Aorta (tissue), 5 donors: ENCODE measurements at regions not wholly inside any gene's neighbourhood (a gene's known extent, or its start where the extent isn't known, plus 50 kb on each side); places are given as distances from the start of the nearest gene placed in this dataset.
A peak's percentile ranks its signal among the peaks of the same experiment; 100 is the strongest.

Experiments
- ATAC-seq: fragments of 200-7000 bp; cut with Tn5 transposase; one replicate; pipeline ENCODE4 v1.9.1; 2022; ENCODE audit warnings: moderate library complexity; ENCODE audit not compliant: low FRiP score
- DNase-seq, 2 donors: peaks; one replicate each; pipeline ENCODE4 v3.0.0-alpha.2; 2020
- H3K27ac ChIP-seq, 2 donors: one replicate each; pipeline ENCODE4 v1.5.1; 2013; ENCODE audit warnings: low read length in 2 of 2, mild to moderate bottlenecking in 2 of 2, moderate library complexity in 2 of 2, control low read depth in 1 of 2, inconsistent platforms in 1 of 2, low read depth in 1 of 2
- H3K27me3 ChIP-seq, 2 donors: one replicate each; pipeline ENCODE4 v1.6.1; 2013; ENCODE audit warnings: control low read depth in 1 of 2, low read length in 1 of 2, mild to moderate bottlenecking in 1 of 2, moderate library complexity in 1 of 2; ENCODE audit not compliant: insufficient read depth in 2 of 2, control insufficient read depth in 1 of 2
- H3K36me3 ChIP-seq, 2 donors: one replicate each; pipeline ENCODE4 v1.6.1; 2013; ENCODE audit warnings: control low read depth in 1 of 2, low read length in 1 of 2, mild to moderate bottlenecking in 1 of 2; ENCODE audit not compliant: insufficient read depth in 2 of 2, control insufficient read depth in 1 of 2
- H3K4me1 ChIP-seq, 2 donors: one replicate each; pipeline ENCODE4 v1.6.1; 2013; ENCODE audit warnings: low read length in 2 of 2, control low read depth in 1 of 2, mild to moderate bottlenecking in 1 of 2, moderate library complexity in 1 of 2; ENCODE audit not compliant: insufficient read depth in 2 of 2, control insufficient read depth in 1 of 2
- H3K4me3 ChIP-seq, 2 donors: one replicate each; pipeline ENCODE4 v1.5.1; 2013; ENCODE audit warnings: low read length in 2 of 2, control low read depth in 1 of 2, mild to moderate bottlenecking in 1 of 2
- H3K9me3 ChIP-seq: one replicate; pipeline ENCODE4 v1.6.1; 2013; ENCODE audit warnings: mild to moderate bottlenecking, low read length; ENCODE audit not compliant: control insufficient read depth
- WGBS, 2 donors: extraction: QIAGEN DNeasy Blood & Tissue Kit; methylation state at CpG; one replicate each; pipeline ENCODE4 v1.1.7; 2013; 5-methylcytosine and 5-hydroxymethylcytosine counted together
- intact Hi-C, 2 donors: fragments of 100-400 bp; cut with DNase I; formaldehyde crosslinking; loops; one replicate each; pipeline versions ENCODE4 v1.14.2 to v1.15.0; 2022
- donor health status: healthy with polysubstance abuse.
- donor health status: Bipolar disorder and iron deficiency.
- donor health status: DM: no; HTN: no; CAD: no.
- donor health status: DM: no; HTN: no; CAD: no.
- donor health status: DM: yes; HTN: yes; CAD: no.

DNA sequence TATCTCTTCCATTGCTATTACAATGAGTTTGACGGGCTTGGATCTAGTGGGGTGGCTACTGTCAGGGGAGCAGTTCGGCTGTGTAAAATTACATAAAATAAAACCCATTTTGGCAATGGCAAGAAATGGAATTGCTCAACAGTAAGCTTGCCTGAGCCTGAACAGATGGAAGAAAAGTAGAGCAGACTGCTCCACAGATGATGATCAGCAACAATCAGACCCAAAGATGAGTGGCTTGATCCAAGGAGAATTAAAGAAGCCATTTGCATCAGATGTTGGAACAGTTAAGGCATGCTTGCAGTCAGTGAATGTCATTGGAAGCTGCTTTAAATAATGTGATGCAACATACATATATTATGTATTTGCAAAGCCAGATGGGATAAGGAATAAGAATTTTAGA is 256.6 kb upstream of the SMIM30 start:
- no peak overlapping the region for H3K27ac ChIP-seq
- H3K4me1 ChIP-seq, result peaks cover 0 to 2% of the 10 kb centered on the region in 2 donors
- intact Hi-C loops, result no loop called here
- H3K4me3 ChIP-seq, result no peak overlapping the region
- H3K9me3 ChIP-seq, result no peaks in the 10 kb centered on the region
- ATAC-seq (peak; percentile 24), DNase-seq (no peak)
- H3K36me3 ChIP-seq, result no peaks in the 10 kb centered on the region
- 78 to 93% methylated on average over 2 of the region's 2 CpGs for WGBS, 2 donors
- no peaks in the 10 kb centered on the region for H3K27me3 ChIP-seq

- ATAC-seq, result no peak
- Histone ChIP-seq H3K27ac (no peak overlapping the region), H3K27me3 (no peaks in the 10 kb centered on the region), H3K36me3 (no peaks in the 10 kb centered on the region), H3K9me3 (no peaks in the 10 kb centered on the region), H3K4me3 (no peak overlapping the region), H3K4me1 (peaks cover 0 to 2% of the 10 kb centered on the region in 2 donors)
- 30 to 44% methylated on average over 2 of the region's 2 CpGs for WGBS, 2 donors
- DNase-seq, result no peak
- intact Hi-C loops, result no loop called here
These were observed 255.5 kb upstream of the SMIM30 start for GRCh38 chr7:113373863-113374262.

GRCh38 chr7:113371416-113372043 is 253.2 kb upstream of the SMIM30 start:
- ATAC-seq (peak; percentile 65), DNase-seq (peak in 1 of 2 donors; percentile 56)
- H3K27me3 ChIP-seq, result no peaks in the 10 kb centered on the region
- intact Hi-C loops, result no loop called here
- 12 to 34% methylated on average over 4 of the region's 4 CpGs for WGBS, 2 donors
- no peaks in the 10 kb centered on the region for H3K9me3 ChIP-seq
- no peak overlapping the region for H3K4me3 ChIP-seq
- H3K36me3 ChIP-seq, result no peaks in the 10 kb centered on the region
- peaks cover 0 to 2% of the 10 kb centered on the region in 2 donors for H3K4me1 ChIP-seq
- peak overlapping the region in 1 of 2 donors; percentile 10 for H3K27ac ChIP-seq

DNA sequence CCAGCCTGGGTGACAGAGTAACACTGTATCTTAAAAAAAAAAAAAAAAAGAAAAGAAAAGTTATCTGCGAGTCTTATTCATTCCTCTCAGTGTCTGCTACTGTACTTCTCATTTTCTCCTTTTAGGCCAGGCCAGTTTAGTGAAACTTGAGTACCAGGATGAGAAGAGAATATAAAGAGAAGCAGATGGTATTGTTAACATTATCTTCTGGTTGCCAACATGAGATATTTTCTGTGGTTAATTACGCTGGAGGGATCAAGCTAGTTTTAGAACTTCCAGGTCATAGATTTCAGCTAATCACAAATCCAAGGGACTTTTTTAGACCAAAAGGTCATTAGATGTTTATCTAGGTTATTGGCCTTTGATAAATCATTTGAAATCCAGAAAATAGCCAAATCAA is 252.6 kb upstream of the SMIM30 start:
- H3K27ac ChIP-seq, result no peak overlapping the region
- no peak for DNase-seq
- no peaks in the 10 kb centered on the region for H3K9me3 ChIP-seq
- intact Hi-C loops, result no loop called here
- 41 to 79% methylated on average over 2 of the region's 2 CpGs for WGBS, 2 donors
- peaks cover 0 to 2% of the 10 kb centered on the region in 2 donors for H3K4me1 ChIP-seq
- H3K27me3 ChIP-seq, result no peaks in the 10 kb centered on the region
- no peak overlapping the region for H3K4me3 ChIP-seq
- no peaks in the 10 kb centered on the region for H3K36me3 ChIP-seq
- no peak for ATAC-seq

DNA sequence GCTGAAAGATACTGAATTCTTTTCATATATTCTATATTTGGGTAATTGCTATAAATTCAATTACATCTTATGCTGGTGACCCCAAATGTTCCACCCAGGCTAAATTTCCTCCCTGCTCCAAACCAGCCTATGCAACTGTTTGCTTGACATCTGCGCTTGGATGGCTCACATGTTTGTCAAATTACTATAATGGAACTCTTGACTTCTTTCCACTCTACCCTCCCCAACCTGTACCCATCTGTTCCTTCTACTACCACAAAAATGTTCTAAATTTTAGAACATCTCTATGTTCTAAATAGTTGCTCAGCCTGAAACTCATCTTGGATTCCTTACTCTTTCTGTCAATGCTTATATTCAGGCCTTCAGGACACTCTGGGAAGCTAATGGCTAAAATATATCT is 249.9 kb upstream of the SMIM30 start:
- Histone ChIP-seq H3K27me3 (no peaks in the 10 kb centered on the region), H3K36me3 (no peaks in the 10 kb centered on the region), H3K9me3 (no peaks in the 10 kb centered on the region), H3K4me1 (peaks cover 0 to 2% of the 10 kb centered on the region in 2 donors), H3K27ac (no peak overlapping the region), H3K4me3 (no peak overlapping the region)
- 98 to 100% methylated on average over 1 of the region's 1 CpG for WGBS, 2 donors
- intact Hi-C loops, result no loop called here
- ATAC-seq, result no peak
- DNase-seq, result no peak

DNA sequence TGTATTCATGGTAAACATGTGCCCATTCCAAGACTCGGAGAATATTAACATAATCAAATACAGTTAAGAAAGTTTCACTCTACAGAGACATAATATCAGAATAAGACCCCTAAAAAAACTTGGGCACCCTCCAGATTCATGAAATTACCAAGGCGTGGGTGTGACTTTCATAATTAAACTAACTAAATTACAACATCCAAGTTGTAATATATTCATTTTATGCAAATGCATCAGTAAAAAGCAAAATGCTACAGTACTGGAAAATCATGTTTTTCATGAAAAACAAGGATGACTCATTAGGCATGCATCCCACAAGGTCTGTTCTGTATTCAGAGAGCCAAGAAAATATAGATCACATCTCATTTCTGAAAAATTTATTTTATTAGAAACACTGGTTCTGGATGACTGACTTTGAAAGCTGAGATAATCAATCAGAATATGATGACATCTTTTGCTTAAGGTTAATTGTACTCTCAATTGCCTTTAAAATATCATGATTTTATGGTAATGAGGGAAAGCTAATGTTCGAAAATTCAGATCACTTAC is 248.8 kb upstream of the SMIM30 start:
- intact Hi-C loops, result no loop called here
- DNase-seq (no peak), ATAC-seq (no peak)
- no peak overlapping the region for H3K4me3 ChIP-seq
- H3K4me1 ChIP-seq, result peaks cover 0 to 2% of the 10 kb centered on the region in 2 donors
- no peak overlapping the region for H3K27ac ChIP-seq
- WGBS, 2 donors, result 65 to 95% methylated on average over 3 of the region's 3 CpGs
- H3K27me3 ChIP-seq, result no peaks in the 10 kb centered on the region
- H3K36me3 ChIP-seq, result no peaks in the 10 kb centered on the region
- no peaks in the 10 kb centered on the region for H3K9me3 ChIP-seq

- Histone ChIP-seq H3K27me3 (no peaks in the 10 kb centered on the region), H3K27ac (no peak overlapping the region), H3K4me1 (no peaks in the 10 kb centered on the region), H3K36me3 (no peaks in the 10 kb centered on the region), H3K9me3 (no peaks in the 10 kb centered on the region), H3K4me3 (no peak overlapping the region)
- no peak for DNase-seq
- 30 to 44% methylated on average over 1 of the region's 1 CpG for WGBS, 2 donors
- intact Hi-C loops, result no loop called here
- no peak for ATAC-seq
These were observed 247.8 kb upstream of the SMIM30 start for GRCh38 chr7:113366122-113366521.

DNA sequence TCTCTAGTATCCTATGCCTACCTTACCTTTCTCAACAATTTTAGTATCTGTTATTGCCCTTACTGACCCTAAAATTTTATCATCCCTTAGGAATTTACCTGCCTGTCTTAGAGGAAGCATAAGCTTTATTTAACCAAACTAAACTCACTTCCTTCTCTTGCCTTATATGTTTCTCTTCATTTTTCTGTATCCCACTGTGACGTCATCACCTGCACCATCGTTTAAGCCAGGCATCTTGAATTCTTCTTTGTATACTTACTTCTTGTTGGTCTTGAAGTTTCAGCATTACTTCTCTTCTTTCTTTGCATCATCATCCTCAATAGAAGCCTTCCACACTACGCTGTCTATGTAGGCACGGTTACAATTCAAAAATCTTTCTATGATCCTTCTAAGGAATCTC is 231.0 kb upstream of the SMIM30 start:
- intact Hi-C loops, result no loop called here
- Histone ChIP-seq H3K4me3 (no peak overlapping the region), H3K9me3 (no peaks in the 10 kb centered on the region), H3K27me3 (no peaks in the 10 kb centered on the region), H3K27ac (no peak overlapping the region), H3K36me3 (no peaks in the 10 kb centered on the region), H3K4me1 (no peaks in the 10 kb centered on the region)
- ATAC-seq (no peak), DNase-seq (no peak)
- 89 to 91% methylated on average over 4 of the region's 4 CpGs for WGBS, 2 donors

DNA sequence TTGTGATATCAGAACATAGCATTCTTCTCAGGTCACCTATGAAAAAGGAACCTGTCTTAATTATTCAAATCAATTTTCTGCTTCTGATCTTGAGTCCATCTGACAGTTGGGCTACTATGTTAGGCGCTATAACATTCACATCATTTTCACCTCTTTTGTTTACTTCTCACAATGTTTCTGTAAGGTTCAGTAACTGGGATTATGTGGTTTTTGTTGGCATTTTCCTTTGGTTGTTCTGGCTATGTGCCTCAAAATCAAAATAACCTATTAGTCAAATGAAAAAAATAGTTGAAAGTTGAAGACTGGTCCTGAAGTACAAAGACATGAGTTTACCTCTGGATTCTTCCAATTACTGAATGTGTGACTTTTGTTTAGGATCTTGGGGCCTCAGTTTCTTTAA is 221.3 kb upstream of the SMIM30 start:
- Histone ChIP-seq H3K9me3 (no peaks in the 10 kb centered on the region), H3K27me3 (no peaks in the 10 kb centered on the region), H3K4me3 (no peak overlapping the region), H3K4me1 (no peaks in the 10 kb centered on the region), H3K36me3 (no peaks in the 10 kb centered on the region), H3K27ac (no peak overlapping the region)
- 5 to 11% methylated on average over 1 of the region's 1 CpG for WGBS, 2 donors
- intact Hi-C loops, result no loop called here
- DNase-seq (no peak), ATAC-seq (no peak)
